A549 (cell line): ENCODE measurements at regions not wholly inside any gene's neighbourhood (a gene's known extent, or its start where the extent isn't known, plus 50 kb on each side); places are given as distances from the start of the nearest gene placed in this dataset.

Source experiments
- CEBPB ChIP-seq, 2 experiments: fragments of >200 bp in 1 of 2; sonication (Bioruptor Twin) in 1 of 2; formaldehyde crosslinking in 1 of 2; IDR thresholded peaks; 2 replicates each; pipeline ENCODE4 v1.6.1; 2012 to 2016
- CTCF ChIP-seq: fragments of >200 bp; sonication (Bioruptor Twin); formaldehyde crosslinking; IDR thresholded peaks from 3 replicates; pipeline ENCODE4 v1.5.1; 2016
- ESRRA ChIP-seq: fragments of 150-350 bp; IDR thresholded peaks from 2 replicates; pipeline ENCODE4 v1.6.1; 2014; ENCODE audit warnings: mild to moderate bottlenecking, low read length, borderline replicate concordance
- JUN ChIP-seq, 2 experiments: fragments of >200 bp; sonication (Bioruptor Twin); formaldehyde crosslinking; IDR thresholded peaks; 2 replicates in 1 of 2; 3 replicates in 1 of 2; pipeline ENCODE4 v1.6.1; 2016 to 2017
- KDM1A ChIP-seq: fragments of 200-600 bp; sonication (generic); IDR thresholded peaks from 2 replicates; pipeline ENCODE4 v1.6.1; 2016; ENCODE audit warnings: low read depth, mild to moderate bottlenecking
- MAFK ChIP-seq: fragments of 450-650 bp; IDR thresholded peaks from 2 replicates; pipeline ENCODE4 v1.6.1; 2014; ENCODE audit not compliant: partially characterized antibody
- NR3C1 ChIP-seq: fragments of >200 bp; sonication (Bioruptor Twin); formaldehyde crosslinking; IDR thresholded peaks from 3 replicates; pipeline ENCODE4 v1.6.1; 2017
- PBX3 ChIP-seq: IDR thresholded peaks from 2 replicates; pipeline ENCODE4 v1.6.1; 2012
- POLR2A ChIP-seq: IDR thresholded peaks from 2 replicates; pipeline ENCODE4 v1.6.1; 2012; ENCODE audit warnings: mild to moderate bottlenecking, low read length
- RFX5 ChIP-seq: fragments of 450-650 bp; IDR thresholded peaks from 2 replicates; pipeline ENCODE4 v1.7.1; 2014; ENCODE audit warnings: antibody characterized with exemption, mild to moderate bottlenecking, moderate library complexity
- TFCP2L1 ChIP-seq: fragments of 250-450 bp; sonication (Bioruptor Pico); IDR thresholded peaks from 2 replicates; pipeline ENCODE4 v1.5.0; 2021; ENCODE audit warnings: mild to moderate bottlenecking
- USF2 ChIP-seq: fragments of 450-650 bp; IDR thresholded peaks from 2 replicates; pipeline ENCODE4 v1.6.1; 2014; ENCODE audit warnings: antibody characterized with exemption
- ZFP36 ChIP-seq: fragments of 450-650 bp; IDR thresholded peaks from 2 replicates; pipeline ENCODE4 v1.6.1; 2014; ENCODE audit warnings: borderline replicate concordance; ENCODE audit not compliant: partially characterized antibody
- ZSCAN20 ChIP-seq: fragments of 250-450 bp; sonication (Bioruptor Pico); IDR thresholded peaks from 2 replicates; pipeline ENCODE4 v1.8.0; 2022; ENCODE audit warnings: mild to moderate bottlenecking, moderate library complexity

- TF ChIP-seq USF2 (no peak), CTCF (no peak), ESRRA (no peak), CEBPB (IDR thresholded peaks at IDR 0.05) (no peak), JUN (IDR thresholded peaks at IDR 0.05) (no peak), POLR2A (no peak), NR3C1 (no peak), PBX3 (no peak), RFX5 (no peak), TFCP2L1 (CRISPR knock-in tag) (no peak), ZSCAN20 (CRISPR knock-in tag) (no peak), MAFK (no peak), ZFP36 (no peak), KDM1A (no peak)
Observed at GRCh38 chr3:34132069-34132692, 333.8 kb downstream of the PDCD6IP start.
